ENCODE measurements at regions not wholly inside any gene's neighbourhood (a gene's known extent, or its start where the extent isn't known, plus 50 kb on each side); places are given as distances from the start of the nearest gene placed in this dataset.

- H3K9me3 ChIP-seq (ENCODE audit: control insufficient read depth, low read depth, low read length), result no peaks in the 10 kb centered on the region
- H4K91ac ChIP-seq (ENCODE audit: insufficient read length, low read depth, low read length), result no peak overlapping the region
- H2BK120ac ChIP-seq (ENCODE audit: low read depth, low read length, poor library complexity, severe bottlenecking), result no peak overlapping the region
- H2AFZ ChIP-seq (ENCODE audit: low read length), result no peak overlapping the region
- Mint-ChIP-seq H3K36me3 (ENCODE audit: insufficient read depth in 1 of 3, low read depth in 3 of 3) (no peaks in the 10 kb centered on the region), H3K4me1 (no peaks in the 10 kb centered on the region), H3K27me3 (ENCODE audit: low read depth) (peaks cover 3% of the 10 kb centered on the region), H3K9me3 (no peaks in the 10 kb centered on the region; a peak in 1 of 5 replicates), H3K4me3 (no peak overlapping the region), H3K27ac (no peak overlapping the region; a peak in 1 of 7 replicates)
- H3K4me1 ChIP-seq (ENCODE audit: insufficient read depth, low read length), result no peaks in the 10 kb centered on the region
- H3K27me3 ChIP-seq (ENCODE audit: insufficient read depth, low read length), result no peaks in the 10 kb centered on the region
- H3K79me2 ChIP-seq (ENCODE audit: insufficient read depth, low read length), result no peaks in the 10 kb centered on the region
- no peak overlapping the region for H2BK5ac ChIP-seq (ENCODE audit: insufficient read length, low read length)
- no peak overlapping the region for H3K23ac ChIP-seq (ENCODE audit: insufficient read length, low read depth, low read length)
- no peak overlapping the region for H4K5ac ChIP-seq (ENCODE audit: insufficient read length, low read depth, low read length)
- H3K9ac ChIP-seq (ENCODE audit: extremely low read depth, insufficient read length, low read length), result no peak overlapping the region
- DNase-seq, result no peak
- no peak overlapping the region for H3K4me2 ChIP-seq (ENCODE audit: insufficient read depth, insufficient read length, low read length)
- no peak overlapping the region for H3K14ac ChIP-seq (ENCODE audit: insufficient read depth, low read length)
- H3K4ac ChIP-seq (ENCODE audit: low read depth, low read length), result no peak overlapping the region
- no peaks in the 10 kb centered on the region for H3K79me1 ChIP-seq (ENCODE audit: insufficient read depth, low read depth, low read length, poor library complexity, severe bottlenecking)
- H2BK12ac ChIP-seq (ENCODE audit: insufficient read length, low read depth, low read length), result no peak overlapping the region
- H3K23me2 ChIP-seq (ENCODE audit: insufficient read length, low read depth, low read length, poor library complexity, severe bottlenecking), result no peaks in the 10 kb centered on the region
- H2BK15ac ChIP-seq (ENCODE audit: low read depth, low read length), result no peak overlapping the region
- no peak overlapping the region for H2BK20ac ChIP-seq (ENCODE audit: low read depth, low read length, poor library complexity, severe bottlenecking)
- no peak overlapping the region for H4K8ac ChIP-seq (replicated peaks; ENCODE audit: insufficient read length, low read depth, low read length)
- H2AK5ac ChIP-seq (ENCODE audit: insufficient read length, low read length), result no peak overlapping the region
- H3T11ph ChIP-seq (ENCODE audit: low read length), result no peak overlapping the region
- H3K56ac ChIP-seq (ENCODE audit: insufficient read length, low read depth, low read length), result no peak overlapping the region
- no CpG with 5 or more reads among the region's 5 CpGs for WGBS (ENCODE audit: extremely low coverage, insufficient read length, low lambda C conversion rate)
- H4K20me1 ChIP-seq (ENCODE audit: control insufficient read depth, insufficient read depth, insufficient read length), result no peaks in the 10 kb centered on the region
- no peak overlapping the region for H3K27ac ChIP-seq (ENCODE audit: insufficient read length, low read depth, low read length)
- TF ChIP-seq CTCF (conservative IDR thresholded peaks at IDR 0.05), result no peak
- H3K18ac ChIP-seq (ENCODE audit: insufficient read length, low read depth, low read length), result no peak overlapping the region
Observed at GRCh38 chr9:99341686-99342085, 119.6 kb downstream of the SEC61B start.
